Activated CD4-positive, alpha-beta memory T cell treated with anti-CD3 and anti-CD28 coated beads, Interleukin-2, amount 10 ng/mL, durations not matched to agents 7 days and 5 days (primary cell): ENCODE measurements at regions not wholly inside any gene's neighbourhood (a gene's known extent, or its start where the extent isn't known, plus 50 kb on each side); places are given as distances from the start of the nearest gene placed in this dataset.

Experiments used
- CTCF ChIA-PET: fragments of 350-600 bp; sonication (Branson Sonifier 250); formaldehyde crosslinking; loops from one replicate; lab custom pipeline; 2021; ENCODE audit warnings: antibody characterized with exemption, inconsistent platforms; lab: Charles Lee
- POLR2A ChIA-PET: fragments of 350-600 bp; sonication (Branson Sonifier 250); formaldehyde crosslinking; loops from one replicate; lab custom pipeline; 2021; ENCODE audit warnings: antibody characterized with exemption; lab: Charles Lee
- DNase-seq: peaks from one replicate; pipeline ENCODE4 v3.0.0-alpha.2; 2020
- H3K27ac Mint-ChIP-seq: one replicate; pipeline ENCODE4 v1.8.0; 2021; ENCODE audit warnings: mild to moderate bottlenecking, mixed read lengths
- H3K27me3 Mint-ChIP-seq: one replicate; pipeline ENCODE4 v1.8.0; 2021; ENCODE audit warnings: mixed read lengths
- H3K36me3 Mint-ChIP-seq: one replicate; pipeline ENCODE4 v1.8.0; 2021; ENCODE audit warnings: low read depth, mixed read lengths
- H3K4me1 Mint-ChIP-seq: one replicate; pipeline ENCODE4 v1.8.0; 2021; ENCODE audit warnings: mixed read lengths
- H3K4me3 Mint-ChIP-seq: one replicate; pipeline ENCODE4 v1.8.0; 2021; ENCODE audit warnings: mild to moderate bottlenecking, mixed read lengths
- H3K9me3 Mint-ChIP-seq: one replicate; pipeline ENCODE4 v1.8.0; 2021; ENCODE audit warnings: mixed read lengths

DNA sequence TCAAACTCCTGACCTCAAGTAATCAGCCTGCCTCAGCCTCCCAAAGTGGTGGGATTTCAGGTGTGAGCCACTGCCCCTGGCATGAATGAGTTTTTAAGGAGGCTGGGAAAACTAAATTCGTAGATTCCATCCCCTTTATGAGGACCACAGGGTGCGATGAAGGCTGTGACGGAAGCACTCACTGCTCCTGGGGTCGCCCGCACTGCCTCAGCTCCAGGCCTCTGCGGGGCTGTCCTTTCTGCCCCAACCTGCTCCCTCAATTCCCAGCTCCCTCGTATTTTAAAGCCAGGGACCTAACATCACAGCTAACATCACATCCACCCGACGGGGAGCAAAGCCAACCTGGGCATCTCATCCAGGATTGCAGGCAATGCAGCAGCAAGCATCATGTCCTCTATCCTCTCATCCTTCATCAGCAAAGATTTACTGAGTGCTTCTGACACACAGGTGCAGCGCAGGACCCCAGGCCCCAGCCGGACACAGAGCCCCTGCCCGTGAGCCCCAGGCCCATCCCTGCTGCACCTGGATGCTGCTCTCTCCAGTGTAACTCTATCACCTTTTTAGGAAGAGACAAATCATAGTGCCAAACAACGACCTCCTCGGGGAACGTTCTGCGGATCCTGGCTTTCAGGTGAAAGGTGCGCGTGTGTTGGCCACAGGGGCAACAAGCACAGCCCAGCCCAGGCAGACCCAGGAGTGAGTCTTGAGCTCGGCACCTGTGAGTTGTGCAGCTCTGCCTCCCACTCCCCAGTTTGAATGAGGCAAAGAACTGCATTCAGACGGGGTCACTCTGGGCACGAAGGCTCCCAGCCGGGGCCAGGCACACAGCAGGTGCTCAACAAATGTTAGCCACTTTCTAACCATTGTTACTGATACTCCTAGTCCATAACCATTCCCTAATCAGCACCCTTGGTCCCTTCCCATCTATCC is 134.3 kb downstream of the CRYBB2 start:
- ChIA-PET POLR2A (no interaction called here), CTCF (no interaction called here)
- Mint-ChIP-seq H3K9me3 (no peaks in the 10 kb centered on the region), H3K27ac (no peak overlapping the region), H3K36me3 (peaks cover 15% of the 10 kb centered on the region), H3K27me3 (no peaks in the 10 kb centered on the region), H3K4me3 (no peak overlapping the region), H3K4me1 (no peaks in the 10 kb centered on the region)
- DNase-seq = no peak

DNA sequence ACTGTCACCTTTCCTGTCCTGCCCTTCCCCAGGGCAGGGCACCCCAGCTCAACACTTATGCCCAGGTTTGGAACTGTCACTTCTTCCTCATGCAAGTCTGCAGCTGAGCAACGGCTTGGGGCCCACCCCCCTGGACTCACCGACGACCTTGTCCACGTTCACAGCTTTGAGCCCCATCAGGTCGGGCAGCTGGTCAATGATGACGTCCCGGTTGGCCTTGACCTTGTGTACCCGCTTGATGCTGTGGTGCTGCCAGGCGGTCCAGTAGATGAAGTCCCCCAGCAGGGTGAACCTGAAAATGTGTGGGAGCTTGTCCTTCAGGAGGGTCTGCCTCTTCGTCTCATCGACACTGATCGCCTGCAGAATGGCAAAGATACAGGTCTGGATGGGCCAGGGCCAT is 135.0 kb downstream of the CRYBB2 start:
- CTCF ChIA-PET = no interaction called here
- no peak overlapping the region for H3K4me3 Mint-ChIP-seq
- POLR2A ChIA-PET = no interaction called here
- no peaks in the 10 kb centered on the region for H3K9me3 Mint-ChIP-seq
- peaks cover 15% of the 10 kb centered on the region for H3K36me3 Mint-ChIP-seq
- DNase-seq = no peak
- no peak overlapping the region for H3K27ac Mint-ChIP-seq
- H3K27me3 Mint-ChIP-seq = no peaks in the 10 kb centered on the region
- H3K4me1 Mint-ChIP-seq = no peaks in the 10 kb centered on the region

DNA sequence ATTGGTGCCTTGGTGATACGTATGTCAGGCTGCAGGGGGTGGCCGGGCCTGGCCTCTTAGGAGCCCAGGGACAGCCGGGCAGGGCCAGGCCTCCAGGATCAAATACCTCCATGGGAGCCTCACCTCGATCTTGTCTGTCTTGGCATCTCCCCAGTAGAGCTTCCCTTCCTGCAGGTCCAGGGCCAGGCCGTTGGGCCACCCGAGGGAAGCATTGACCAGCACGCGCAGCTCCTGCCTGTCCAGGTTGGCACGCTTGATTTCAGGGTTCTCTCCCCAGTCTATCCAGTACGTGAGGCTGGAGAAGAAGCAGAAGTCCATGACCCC is 137.7 kb downstream of the CRYBB2 start:
- ChIA-PET POLR2A (no interaction called here), CTCF (no interaction called here)

DNA sequence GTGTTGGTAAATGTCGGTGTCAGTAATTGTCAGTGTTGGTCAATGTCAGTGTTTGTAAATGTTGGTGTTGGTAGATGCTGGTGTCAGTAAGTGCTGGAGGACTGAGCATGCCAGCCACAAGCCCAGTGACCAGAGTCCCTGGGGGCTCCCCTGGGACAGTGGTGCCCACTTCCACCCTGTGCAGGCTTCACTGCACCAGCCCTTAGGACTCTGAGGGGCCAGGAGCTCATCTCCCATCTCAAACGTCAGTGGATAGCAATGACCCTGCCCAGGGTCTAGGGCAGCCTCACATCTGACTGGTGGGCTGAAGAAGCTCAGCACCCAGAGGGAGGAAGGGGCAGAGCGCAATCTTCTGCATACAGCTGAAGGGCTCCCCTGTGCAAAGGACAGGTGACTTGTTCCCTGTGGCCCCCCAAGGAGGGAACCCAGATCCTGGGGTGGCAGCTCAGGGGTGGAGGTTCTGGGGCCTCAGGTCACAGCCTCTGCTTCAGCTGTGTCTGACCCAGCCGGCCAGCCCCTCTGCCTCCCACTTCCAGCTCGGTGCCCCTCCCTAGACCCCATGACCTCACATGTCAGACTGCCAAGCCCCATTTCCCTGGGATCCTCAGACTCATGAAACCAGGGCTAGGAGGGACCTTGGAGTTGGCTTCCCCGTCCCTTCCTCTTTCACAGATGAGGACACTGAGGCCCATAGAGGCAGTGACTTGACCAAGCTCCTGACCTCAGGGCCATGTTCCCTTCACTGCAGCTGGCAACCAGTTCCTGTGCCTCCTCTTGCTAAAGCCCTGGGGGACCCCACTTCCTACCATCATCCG is 138.4 kb downstream of the CRYBB2 start:
- H3K4me3 Mint-ChIP-seq = no peak overlapping the region

More for the DNA sequence above, 137.7 kb downstream of the CRYBB2 start:
- Mint-ChIP-seq H3K4me3 (no peak overlapping the region), H3K27me3 (no peaks in the 10 kb centered on the region), H3K27ac (no peak overlapping the region), H3K4me1 (no peaks in the 10 kb centered on the region), H3K36me3 (peaks cover 10% of the 10 kb centered on the region), H3K9me3 (no peaks in the 10 kb centered on the region)
- DNase-seq = no peak

DNA sequence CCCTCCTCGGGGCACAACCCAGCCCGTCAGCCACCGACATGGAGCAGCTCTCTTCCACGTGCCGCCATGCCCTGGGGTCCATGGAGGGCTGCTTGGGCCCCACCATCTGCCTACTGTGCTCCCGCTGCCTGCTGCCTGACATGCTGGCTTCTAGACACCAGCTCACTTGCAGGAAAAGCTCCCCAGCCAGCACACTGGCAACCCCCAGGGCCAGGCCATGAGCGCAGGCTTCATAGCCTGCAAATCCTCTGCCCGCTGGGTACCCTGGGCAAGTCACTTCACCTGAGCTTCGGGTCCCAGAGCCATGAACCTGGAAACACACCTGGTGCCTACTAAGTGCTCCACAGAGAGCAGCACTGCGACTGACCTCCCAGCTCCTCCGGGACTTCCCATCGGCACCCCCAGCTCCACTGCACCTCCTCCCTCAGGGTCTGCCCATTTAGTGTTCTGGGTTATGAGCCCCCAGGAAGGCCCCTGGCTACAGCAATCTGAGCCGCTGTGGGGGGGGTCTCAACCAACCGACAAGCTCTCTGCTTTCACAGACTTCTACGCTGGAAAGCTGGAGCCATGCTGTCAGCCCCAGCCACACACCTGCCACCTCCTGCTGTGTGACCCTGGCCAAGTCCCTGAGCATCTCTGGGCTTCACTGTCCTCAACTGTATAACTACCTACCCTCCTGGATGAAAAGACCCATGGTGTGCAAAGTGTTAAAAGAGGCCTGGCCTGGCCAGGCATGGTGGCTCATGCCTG is 139.2 kb downstream of the CRYBB2 start:
- POLR2A ChIA-PET = no interaction called here
- Mint-ChIP-seq H3K27me3 (no peaks in the 10 kb centered on the region), H3K9me3 (no peaks in the 10 kb centered on the region), H3K36me3 (peaks cover 6% of the 10 kb centered on the region), H3K27ac (no peak overlapping the region), H3K4me1 (peaks cover 2% of the 10 kb centered on the region), H3K4me3 (no peak overlapping the region)
- CTCF ChIA-PET = no interaction called here
- no peak for DNase-seq

More for the DNA sequence above, 138.4 kb downstream of the CRYBB2 start:
- H3K4me1 Mint-ChIP-seq = peaks cover 2% of the 10 kb centered on the region
- no peak for DNase-seq
- no peak overlapping the region for H3K27ac Mint-ChIP-seq
- POLR2A ChIA-PET = no interaction called here
- CTCF ChIA-PET = no interaction called here
- H3K9me3 Mint-ChIP-seq = no peaks in the 10 kb centered on the region
- H3K36me3 Mint-ChIP-seq = peaks cover 8% of the 10 kb centered on the region
- H3K27me3 Mint-ChIP-seq = no peaks in the 10 kb centered on the region

DNA sequence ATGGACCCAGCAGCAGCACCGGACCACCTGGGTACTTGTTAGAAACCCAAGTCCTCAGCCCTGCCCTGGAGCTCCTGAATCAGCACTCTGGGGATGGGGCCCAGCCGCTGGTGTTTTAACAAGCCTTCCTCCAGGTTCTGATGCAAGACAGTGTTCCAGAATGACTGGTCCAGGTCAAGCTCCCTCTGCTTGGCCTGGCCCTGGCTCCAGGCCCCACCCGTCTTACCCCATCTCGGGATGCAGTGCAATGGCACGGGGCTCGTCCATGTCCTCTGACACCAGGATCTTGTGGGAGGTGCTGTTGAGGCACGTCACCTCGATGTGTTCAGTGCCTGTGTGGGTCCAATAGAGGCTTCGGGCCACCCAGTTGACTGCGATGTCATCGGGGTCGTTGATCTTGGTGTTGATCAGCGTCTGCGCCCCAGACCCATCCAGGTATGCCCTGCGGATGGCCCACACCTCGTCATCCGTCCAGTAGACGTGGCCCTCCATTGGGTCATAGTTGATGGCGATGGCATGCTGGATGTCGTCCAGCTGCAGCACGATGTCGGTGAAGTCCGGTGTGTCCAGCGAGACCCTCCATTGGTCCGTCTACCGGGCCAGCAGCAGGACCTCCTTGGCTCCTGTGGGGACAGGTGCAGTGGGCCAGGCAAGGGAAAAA is 140.3 kb downstream of the CRYBB2 start:
- POLR2A ChIA-PET = no interaction called here

DNA sequence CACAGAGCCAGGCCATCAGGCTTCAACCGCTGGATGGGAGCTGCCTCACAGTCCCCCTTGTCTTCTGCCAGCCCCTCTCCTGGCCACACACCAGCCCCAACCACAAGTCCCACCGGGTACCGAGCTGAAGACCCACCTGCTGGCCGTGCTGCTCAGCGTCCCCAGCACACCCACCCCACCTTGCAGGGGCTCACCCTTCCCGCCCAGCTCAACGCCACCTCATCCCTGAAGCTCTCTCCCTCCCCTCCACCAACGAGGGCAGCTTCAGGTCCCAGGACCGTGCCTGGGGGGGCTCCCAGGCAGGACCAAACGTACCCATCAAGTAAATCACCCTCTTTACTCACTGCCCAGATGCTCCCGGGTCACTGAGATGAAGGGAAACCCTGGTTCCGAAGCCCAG is 141.0 kb downstream of the CRYBB2 start:
- ChIA-PET CTCF (no interaction called here), POLR2A (no interaction called here)
- no peak overlapping the region for H3K4me3 Mint-ChIP-seq
- H3K27me3 Mint-ChIP-seq = no peaks in the 10 kb centered on the region
- H3K27ac Mint-ChIP-seq = no peak overlapping the region
- no peaks in the 10 kb centered on the region for H3K9me3 Mint-ChIP-seq
- H3K4me1 Mint-ChIP-seq = peaks cover 12% of the 10 kb centered on the region
- no peak for DNase-seq
- no peaks in the 10 kb centered on the region for H3K36me3 Mint-ChIP-seq

More for the DNA sequence above, 140.3 kb downstream of the CRYBB2 start:
- H3K4me3 Mint-ChIP-seq = no peak overlapping the region
- no peak overlapping the region for H3K27ac Mint-ChIP-seq
- no peaks in the 10 kb centered on the region for H3K27me3 Mint-ChIP-seq
- DNase-seq = no peak
- no peaks in the 10 kb centered on the region for H3K9me3 Mint-ChIP-seq
- peaks cover 8% of the 10 kb centered on the region for H3K4me1 Mint-ChIP-seq
- H3K36me3 Mint-ChIP-seq = no peaks in the 10 kb centered on the region
- CTCF ChIA-PET = no interaction called here

DNA sequence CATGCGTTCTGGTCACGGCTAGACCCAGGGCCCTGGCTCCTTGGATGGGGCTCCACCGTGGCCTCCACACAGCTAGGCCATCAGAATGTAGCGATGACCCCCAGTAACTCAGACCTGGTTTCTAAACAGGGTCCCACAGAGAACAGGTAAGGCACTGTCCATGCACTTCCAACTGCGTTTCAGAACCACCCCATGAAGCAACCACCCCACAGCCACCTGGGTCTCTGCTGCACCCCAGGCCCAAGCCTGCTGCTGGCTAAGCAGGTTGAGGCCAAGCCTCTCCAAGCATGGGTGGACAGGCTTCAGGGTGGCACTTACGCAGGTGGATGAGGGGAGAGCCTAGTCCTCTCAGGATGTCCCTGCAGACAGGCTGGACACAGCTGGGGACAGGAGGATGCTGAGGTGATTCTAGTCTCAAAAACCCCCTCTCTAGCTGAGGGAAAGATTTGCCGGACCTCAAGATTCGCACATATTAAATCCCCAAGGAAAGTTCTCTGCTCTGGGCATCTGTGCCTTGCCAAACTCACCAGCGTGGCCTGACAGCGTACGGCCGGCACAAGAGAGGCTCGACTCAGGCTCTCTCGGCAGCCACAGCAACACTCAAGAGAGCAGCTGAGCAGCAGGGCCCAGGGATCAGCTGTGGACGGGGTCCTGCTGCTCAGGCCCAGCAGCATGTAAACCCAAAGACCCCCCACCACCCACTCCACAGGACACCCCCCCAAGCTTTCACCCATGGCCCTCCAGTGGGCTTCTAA is 141.6 kb downstream of the CRYBB2 start:
- H3K9me3 Mint-ChIP-seq = no peaks in the 10 kb centered on the region
- DNase-seq = no peak
- ChIA-PET POLR2A (no interaction called here), CTCF (interaction anchor here (0.8 kb wide), 1 partner anchor 12 kb away, joined by 3 read pairs; no protein-coding TSS in a partner anchor)
- H3K27ac Mint-ChIP-seq = no peak overlapping the region
- no peak overlapping the region for H3K4me3 Mint-ChIP-seq
- peaks cover 12% of the 10 kb centered on the region for H3K4me1 Mint-ChIP-seq
- no peaks in the 10 kb centered on the region for H3K27me3 Mint-ChIP-seq
- H3K36me3 Mint-ChIP-seq = no peaks in the 10 kb centered on the region

DNA sequence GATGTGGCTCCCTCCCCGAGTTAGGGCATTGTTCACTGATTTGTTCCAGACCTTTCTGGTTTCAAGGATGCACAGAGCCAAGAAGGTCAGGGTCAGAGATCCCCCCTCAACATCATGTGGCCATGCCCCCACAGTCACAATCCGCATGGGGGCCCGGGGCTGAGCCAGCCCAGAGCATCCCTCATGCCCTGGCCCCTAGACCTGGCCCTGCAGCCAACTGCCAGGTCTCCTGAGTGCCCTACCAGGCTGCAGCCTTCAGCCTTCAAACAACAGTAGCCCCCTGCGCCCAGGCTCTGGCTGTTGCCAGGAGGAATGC is 142.4 kb downstream of the CRYBB2 start:
- no peaks in the 10 kb centered on the region for H3K36me3 Mint-ChIP-seq
- POLR2A ChIA-PET = no interaction called here
- no peak overlapping the region for H3K27ac Mint-ChIP-seq
- peaks cover 12% of the 10 kb centered on the region for H3K4me1 Mint-ChIP-seq
- no peak overlapping the region for H3K4me3 Mint-ChIP-seq
- DNase-seq = no peak
- CTCF ChIA-PET = interaction anchor here (0.8 kb wide), 1 partner anchor 12 kb away, joined by 3 read pairs; no protein-coding TSS in a partner anchor
- H3K27me3 Mint-ChIP-seq = no peaks in the 10 kb centered on the region
- no peaks in the 10 kb centered on the region for H3K9me3 Mint-ChIP-seq

DNA sequence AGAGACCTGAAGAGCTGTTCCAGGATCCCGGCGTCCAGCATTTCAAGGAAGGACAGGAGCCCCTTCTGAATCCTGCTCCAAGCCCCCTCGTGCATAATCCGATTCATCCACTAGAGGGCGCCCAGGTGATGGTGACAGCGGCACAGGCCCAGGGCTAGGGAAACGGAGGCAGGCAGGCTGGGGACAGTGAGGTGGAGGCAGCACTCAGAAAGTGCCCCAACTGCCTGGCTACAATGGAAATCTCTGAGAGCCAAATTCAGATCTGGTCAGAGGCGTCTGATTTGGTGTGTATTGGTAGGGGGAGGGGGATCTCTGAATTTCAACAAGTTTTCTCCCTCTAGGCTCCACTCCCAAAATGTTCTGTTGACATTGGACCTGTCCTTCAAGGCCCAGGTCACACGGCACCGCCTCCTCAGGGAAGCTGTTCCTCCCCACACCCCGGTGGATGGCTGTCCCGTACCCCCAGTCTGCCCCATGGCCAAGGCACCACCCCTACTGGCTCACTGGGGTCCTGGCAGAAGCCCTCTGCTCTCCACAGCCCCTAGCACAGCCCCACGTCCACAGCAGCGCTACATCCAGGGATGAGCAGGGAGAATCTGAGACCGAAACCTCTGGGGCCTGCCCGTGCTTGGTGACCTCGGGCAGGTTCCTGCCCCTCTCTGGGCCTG is 142.9 kb downstream of the CRYBB2 start:
- Mint-ChIP-seq H3K27ac (no peak overlapping the region), H3K4me3 (no peak overlapping the region), H3K9me3 (no peaks in the 10 kb centered on the region), H3K36me3 (no peaks in the 10 kb centered on the region), H3K27me3 (no peaks in the 10 kb centered on the region), H3K4me1 (peaks cover 12% of the 10 kb centered on the region)
- ChIA-PET CTCF (interaction anchor here (0.9 kb wide), 1 partner anchor 33 kb away, joined by 3 read pairs; no protein-coding TSS in a partner anchor), POLR2A (no interaction called here)
- peak; percentile 69 for DNase-seq

DNA sequence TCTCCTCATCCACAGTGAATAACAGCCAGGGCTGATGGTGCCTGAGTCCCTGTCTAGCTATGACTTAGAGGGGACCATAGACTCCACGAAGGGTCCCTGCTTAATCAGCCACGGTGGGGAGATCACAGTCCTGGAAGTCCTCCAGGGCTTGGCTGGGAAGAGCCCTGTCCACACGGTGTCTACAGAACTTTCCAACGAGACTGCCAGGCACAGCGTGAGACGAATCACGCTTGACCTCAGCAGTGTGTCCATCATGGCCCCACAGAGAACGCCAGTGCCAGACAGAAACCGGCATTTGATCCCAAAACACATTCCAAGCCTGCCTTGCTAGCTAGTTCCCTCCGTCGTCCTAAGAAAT is 143.4 kb downstream of the CRYBB2 start:
- Mint-ChIP-seq H3K4me3 (no peak overlapping the region), H3K27ac (no peak overlapping the region), H3K9me3 (no peaks in the 10 kb centered on the region), H3K27me3 (no peaks in the 10 kb centered on the region), H3K4me1 (peaks cover 12% of the 10 kb centered on the region), H3K36me3 (no peaks in the 10 kb centered on the region)
- no peak for DNase-seq
- CTCF ChIA-PET = interaction anchor here (0.6 to 1.1 kb wide), 5 partner anchors 13 to 59 kb away, joined by 3 to 4 read pairs (median 3); no protein-coding TSS in a partner anchor
- POLR2A ChIA-PET = no interaction called here

DNA sequence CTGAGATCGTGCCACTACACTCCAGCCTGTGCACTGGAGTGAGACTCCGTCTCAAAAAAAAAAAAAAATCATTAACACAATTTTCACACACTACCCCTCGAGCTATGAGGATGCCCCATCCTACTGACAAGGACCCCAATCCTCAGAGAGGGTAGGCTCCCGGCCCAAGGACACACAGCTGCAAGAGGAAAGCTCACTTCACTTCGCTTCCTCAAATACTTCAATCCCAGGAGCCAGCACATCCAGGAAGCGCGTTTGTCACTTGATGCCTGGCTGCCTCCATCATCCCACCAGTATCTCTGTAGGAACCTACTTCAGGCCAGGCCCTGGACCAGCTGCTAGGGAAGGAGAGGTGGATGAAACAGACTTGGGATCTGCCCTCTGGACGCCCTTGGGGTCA is 144.0 kb downstream of the CRYBB2 start:
- no peak for DNase-seq
- H3K27ac Mint-ChIP-seq = no peak overlapping the region
- H3K4me3 Mint-ChIP-seq = no peak overlapping the region
- POLR2A ChIA-PET = no interaction called here
- no peaks in the 10 kb centered on the region for H3K36me3 Mint-ChIP-seq
- CTCF ChIA-PET = interaction anchor here (0.6 to 1.1 kb wide), 5 partner anchors 13 to 58 kb away, joined by 3 to 4 read pairs (median 3); no protein-coding TSS in a partner anchor
- H3K9me3 Mint-ChIP-seq = no peaks in the 10 kb centered on the region
- H3K4me1 Mint-ChIP-seq = peaks cover 12% of the 10 kb centered on the region
- H3K27me3 Mint-ChIP-seq = no peaks in the 10 kb centered on the region
